Common myeloid progenitor, CD34-positive (primary cell): ENCODE measurements at regions not wholly inside any gene's neighbourhood (a gene's known extent, or its start where the extent isn't known, plus 50 kb on each side); places are given as distances from the start of the nearest gene placed in this dataset.

ENCODE experiments used
- CTCF ChIA-PET: fragments of 350-600 bp; sonication (Branson Sonifier 250); formaldehyde crosslinking; loops from one replicate; lab custom pipeline; 2021; ENCODE audit warnings: antibody characterized with exemption; lab: Charles Lee
- POLR2A ChIA-PET: fragments of 350-600 bp; sonication (Branson Sonifier 250); formaldehyde crosslinking; loops from one replicate; lab custom pipeline; 2021; ENCODE audit warnings: antibody characterized with exemption; lab: Charles Lee
- DNase-seq, 3 donors: peaks; one replicate each; pipeline versions ENCODE4 v3.0.0 to v3.0.0-alpha.2; 2013
- H3K27ac ChIP-seq, 2 experiments: 1 replicate in 1 of 2; 2 replicates in 1 of 2; pipeline ENCODE4 v1.7.0; 2013; ENCODE audit warnings: inconsistent platforms in 2 of 2, low read length in 2 of 2, mild to moderate bottlenecking in 2 of 2, low read depth in 1 of 2, moderate library complexity in 1 of 2; ENCODE audit not compliant: severe bottlenecking in 2 of 2, insufficient read depth in 1 of 2, poor library complexity in 1 of 2
- H3K27me3 ChIP-seq, 5 experiments: replicated peaks in 2 of 5; 1 replicate in 3 of 5; 2 replicates in 2 of 5; pipeline versions ENCODE4 v1.6.1 to v1.7.0; 2013; ENCODE audit warnings: low read length in 4 of 5, mild to moderate bottlenecking in 2 of 5, moderate library complexity in 2 of 5, inconsistent platforms in 1 of 5; ENCODE audit not compliant: insufficient read depth in 5 of 5, control insufficient read depth in 4 of 5
- H3K36me3 ChIP-seq, 4 experiments: 1 replicate in 2 of 4; 2 replicates in 2 of 4; pipeline versions ENCODE4 v1.6.1 to v1.7.0; 2013; ENCODE audit warnings: low read length in 3 of 4, control low read depth in 1 of 4, mild to moderate bottlenecking in 1 of 4; ENCODE audit not compliant: control insufficient read depth in 4 of 4, insufficient read depth in 4 of 4
- H3K4me1 ChIP-seq, 4 experiments: 1 replicate in 3 of 4; 2 replicates in 1 of 4; pipeline versions ENCODE4 v1.6.1 to v1.7.1; 2013; ENCODE audit warnings: low read length in 3 of 4, mild to moderate bottlenecking in 3 of 4, control low read depth in 1 of 4, inconsistent platforms in 1 of 4, moderate library complexity in 1 of 4; ENCODE audit not compliant: control insufficient read depth in 4 of 4, insufficient read depth in 4 of 4; ENCODE audit errors: control extremely low read depth in 1 of 4
- H3K4me3 ChIP-seq, 7 experiments: 1 replicate in 4 of 7; 2 replicates in 3 of 7; pipeline versions ENCODE4 v1.5.1 to v1.7.0; 2013; ENCODE audit warnings: mild to moderate bottlenecking in 7 of 7, low read length in 6 of 7, moderate library complexity in 6 of 7, inconsistent platforms in 2 of 7, low read depth in 2 of 7, control low read depth in 1 of 7; ENCODE audit not compliant: insufficient read depth in 4 of 7, control insufficient read depth in 1 of 7; ENCODE audit errors: extremely low read depth in 1 of 7
- H3K9me3 ChIP-seq, 5 experiments: 1 replicate in 4 of 5; 2 replicates in 1 of 5; pipeline versions ENCODE4 v1.6.1 to v1.7.1; 2013; ENCODE audit warnings: low read length in 4 of 5, mild to moderate bottlenecking in 2 of 5, inconsistent platforms in 1 of 5, low read depth in 1 of 5, moderate library complexity in 1 of 5; ENCODE audit not compliant: control insufficient read depth in 4 of 5, insufficient read depth in 2 of 5; ENCODE audit errors: control extremely low read depth in 1 of 5
- WGBS: methylation state at CpG from one replicate; pipeline ENCODE4 v1.1.5; 2013; ENCODE audit not compliant: insufficient coverage; 5-methylcytosine and 5-hydroxymethylcytosine counted together

- CTCF ChIA-PET, result no interaction called here
- no peaks in the 10 kb centered on the region for H3K27me3 ChIP-seq
- no peaks in the 10 kb centered on the region for H3K4me1 ChIP-seq
- peaks cover 0 to 2% (median 0%) of the 10 kb centered on the region in 5 experiments for H3K9me3 ChIP-seq
- H3K27ac ChIP-seq, result no peak overlapping the region
- POLR2A ChIA-PET, result no interaction called here
- DNase-seq, result no peak
- no peaks in the 10 kb centered on the region for H3K36me3 ChIP-seq
- no peak overlapping the region for H3K4me3 ChIP-seq
- 97% methylated on average over 4 of the region's 4 CpGs for WGBS
Observed at GRCh38 chr13:86758116-86758515, 913.1 kb upstream of the SLITRK5 start.

GRCh38 chr13:86760620-86761019, 910.6 kb upstream of the SLITRK5 start:
- CTCF ChIA-PET, result no interaction called here
- H3K27ac ChIP-seq, result no peak overlapping the region
- H3K4me1 ChIP-seq, result no peaks in the 10 kb centered on the region
- POLR2A ChIA-PET, result no interaction called here
- 100% methylated on average over 5 of the region's 5 CpGs for WGBS
- H3K9me3 ChIP-seq, result peaks cover 0 to 5% (median 2%) of the 10 kb centered on the region in 5 experiments
- DNase-seq, result no peak
- no peaks in the 10 kb centered on the region for H3K36me3 ChIP-seq
- no peaks in the 10 kb centered on the region for H3K27me3 ChIP-seq
- no peak overlapping the region for H3K4me3 ChIP-seq

- DNase-seq, result no peak
- Histone ChIP-seq H3K4me1 (no peaks in the 10 kb centered on the region), H3K27me3 (no peaks in the 10 kb centered on the region), H3K9me3 (peaks cover 0 to 5% (median 0%) of the 10 kb centered on the region in 5 experiments), H3K27ac (no peak overlapping the region), H3K36me3 (no peaks in the 10 kb centered on the region), H3K4me3 (no peak overlapping the region)
- 92% methylated on average over 3 of the region's 3 CpGs for WGBS
- ChIA-PET CTCF (no interaction called here), POLR2A (no interaction called here)
Observed at GRCh38 chr13:86765462-86765861, 905.7 kb upstream of the SLITRK5 start.

GRCh38 chr13:86788616-86789015, 882.6 kb upstream of the SLITRK5 start:
- H3K27ac ChIP-seq, result no peak overlapping the region
- peaks cover 0 to 5% (median 0%) of the 10 kb centered on the region in 5 experiments for H3K9me3 ChIP-seq
- ChIA-PET CTCF (no interaction called here), POLR2A (no interaction called here)
- no peak overlapping the region for H3K4me3 ChIP-seq
- H3K27me3 ChIP-seq, result no peaks in the 10 kb centered on the region
- no peak for DNase-seq
- no peaks in the 10 kb centered on the region for H3K36me3 ChIP-seq
- 100% methylated on average over 1 of the region's 2 CpGs for WGBS
- H3K4me1 ChIP-seq, result no peaks in the 10 kb centered on the region

GRCh38 chr13:86792153-86792651, 879.0 kb upstream of the SLITRK5 start:
- CTCF ChIA-PET, result no interaction called here
- Histone ChIP-seq H3K27ac (no peak overlapping the region), H3K9me3 (peaks cover 0 to 5% (median 0%) of the 10 kb centered on the region in 5 experiments), H3K4me1 (no peaks in the 10 kb centered on the region), H3K4me3 (no peak overlapping the region), H3K36me3 (no peaks in the 10 kb centered on the region), H3K27me3 (no peaks in the 10 kb centered on the region)
- no peak for DNase-seq
- WGBS, result 95% methylated on average over 43 of the region's 49 CpGs
- POLR2A ChIA-PET, result no interaction called here

GRCh38 chr13:86795858-86796257, 875.3 kb upstream of the SLITRK5 start:
- H3K9me3 ChIP-seq, result peaks cover 0 to 7% (median 0%) of the 10 kb centered on the region in 5 experiments
- H3K27ac ChIP-seq, result no peak overlapping the region
- no peaks in the 10 kb centered on the region for H3K4me1 ChIP-seq
- ChIA-PET CTCF (no interaction called here), POLR2A (no interaction called here)
- H3K36me3 ChIP-seq, result no peaks in the 10 kb centered on the region
- no peak for DNase-seq
- H3K27me3 ChIP-seq, result no peaks in the 10 kb centered on the region
- H3K4me3 ChIP-seq, result no peak overlapping the region
- WGBS, result 100% methylated on average over 1 of the region's 2 CpGs

- WGBS, result no CpG with 5 or more reads among the region's 1 CpG
- H3K27me3 ChIP-seq, result peaks cover 0 to 2% (median 0%) of the 10 kb centered on the region in 5 experiments
- ChIA-PET POLR2A (no interaction called here), CTCF (no interaction called here)
- no peaks in the 10 kb centered on the region for H3K9me3 ChIP-seq
- DNase-seq, result no peak
- no peaks in the 10 kb centered on the region for H3K4me1 ChIP-seq
- no peaks in the 10 kb centered on the region for H3K36me3 ChIP-seq
- no peak overlapping the region for H3K4me3 ChIP-seq
- H3K27ac ChIP-seq, result no peak overlapping the region
Observed at GRCh38 chr13:86810361-86810760, 860.8 kb upstream of the SLITRK5 start.
